Panc1 (cell line): ENCODE measurements at regions not wholly inside any gene's neighbourhood (a gene's known extent, or its start where the extent isn't known, plus 50 kb on each side); places are given as distances from the start of the nearest gene placed in this dataset.

ENCODE experiments used
- ATAC-seq: fragments of 200-7000 bp; cut with Tn5 transposase; 2 replicates; pipeline ENCODE4 v1.9.1; 2020; ENCODE audit warnings: mild to moderate bottlenecking, moderate library complexity
- BruUV-seq: library from RNA; stranded (reverse); fragments of 400-500 nt; replicated peaks from 2 replicates; lab custom pipeline; 2021; lab: Mats Ljungman, UMichigan
- CTCF ChIA-PET: fragments of 300-600 bp; sonication (Branson Sonifier 250); formaldehyde crosslinking; loops from one replicate; lab custom pipeline; 2022; ENCODE audit warnings: antibody characterized with exemption; lab: Charles Lee
- POLR2A ChIA-PET: fragments of 300-600 bp; sonication (Branson Sonifier 250); formaldehyde crosslinking; loops from one replicate; lab custom pipeline; 2022; ENCODE audit warnings: antibody characterized with exemption; lab: Charles Lee
- DNase-seq: peaks from one replicate; pipeline ENCODE4 v3.0.0-alpha.2; 2010; ENCODE audit warnings: low read depth, low spot score
- H3K27ac ChIP-seq: 2 replicates; pipeline ENCODE4 v1.5.1; 2011; ENCODE audit warnings: mild to moderate bottlenecking, low read length, inconsistent platforms
- H3K27me3 ChIP-seq: fragments of 200-500 bp; sonication (Bioruptor generic); 2 replicates; pipeline ENCODE4 v1.6.0; 2014; ENCODE audit warnings: low read length, inconsistent platforms; ENCODE audit not compliant: control insufficient read depth, insufficient read depth
- H3K36me3 ChIP-seq: fragments of 200-500 bp; sonication (Bioruptor generic); 2 replicates; pipeline ENCODE4 v1.5.1; 2014; ENCODE audit warnings: inconsistent platforms, mild to moderate bottlenecking, low read length, moderate library complexity; ENCODE audit not compliant: control insufficient read depth, insufficient read depth
- H3K4me1 ChIP-seq: 2 replicates; pipeline ENCODE4 v1.5.1; 2011; ENCODE audit warnings: inconsistent platforms, mild to moderate bottlenecking, low read length, moderate library complexity; ENCODE audit not compliant: control insufficient read depth, insufficient read depth
- H3K4me3 ChIP-seq, 2 experiments: 2 replicates each; pipeline ENCODE4 v1.5.1; 2011 to 2012; ENCODE audit warnings: low read depth in 2 of 2, low read length in 2 of 2, mild to moderate bottlenecking in 2 of 2, inconsistent platforms in 1 of 2, moderate library complexity in 1 of 2
- H3K9me3 ChIP-seq: fragments of 200-500 bp; sonication (Bioruptor generic); 2 replicates; pipeline ENCODE4 v1.5.1; 2014; ENCODE audit warnings: low read depth, mild to moderate bottlenecking, inconsistent platforms, low read length, moderate library complexity; ENCODE audit not compliant: control insufficient read depth, insufficient read depth
- POLR2AphosphoS5 ChIP-seq: IDR thresholded peaks from 2 replicates; pipeline ENCODE4 v1.6.1; 2012; ENCODE audit warnings: mild to moderate bottlenecking, low read depth, low read length, moderate library complexity
- SIN3A ChIP-seq: IDR thresholded peaks from 2 replicates; pipeline ENCODE4 v1.6.1; 2012; ENCODE audit warnings: low read depth, mild to moderate bottlenecking, low read length, moderate library complexity, borderline replicate concordance; ENCODE audit not compliant: insufficient read depth
- TCF7L2 ChIP-seq: IDR thresholded peaks from 2 replicates; pipeline ENCODE4 v1.6.1; 2011; ENCODE audit warnings: mild to moderate bottlenecking, low read depth, low read length, inconsistent platforms
- in situ Hi-C: cut with HindIII; loops from 2 replicates; pipeline ENCODE4 v1.10.0; 2016; ENCODE audit warnings: low sequenced_read_pairs, low pct_unique_long_range_greater_than_20kb
- intact Hi-C: fragments of 100-400 bp; cut with micrococcal nuclease; formaldehyde crosslinking; loops from one replicate; pipeline ENCODE4 v1.10.0; 2022; ENCODE audit not compliant: unreplicated experiment
- TF ChIP-seq, protein P1 (sequence below), 2 experiments: IDR thresholded peaks; 2 replicates each; pipeline ENCODE4 v1.6.1; 2011 to 2012; ENCODE audit warnings: low read depth in 2 of 2, control low read depth in 1 of 2, low read length in 1 of 2, mild to moderate bottlenecking in 1 of 2, moderate library complexity in 1 of 2; ENCODE audit not compliant: insufficient read depth in 1 of 2
- TF ChIP-seq, protein P2 (sequence below): fragments of 450-650 bp; IDR thresholded peaks from 2 replicates; pipeline ENCODE4 v1.5.1; 2017; ENCODE audit warnings: mild to moderate bottlenecking

DNA sequence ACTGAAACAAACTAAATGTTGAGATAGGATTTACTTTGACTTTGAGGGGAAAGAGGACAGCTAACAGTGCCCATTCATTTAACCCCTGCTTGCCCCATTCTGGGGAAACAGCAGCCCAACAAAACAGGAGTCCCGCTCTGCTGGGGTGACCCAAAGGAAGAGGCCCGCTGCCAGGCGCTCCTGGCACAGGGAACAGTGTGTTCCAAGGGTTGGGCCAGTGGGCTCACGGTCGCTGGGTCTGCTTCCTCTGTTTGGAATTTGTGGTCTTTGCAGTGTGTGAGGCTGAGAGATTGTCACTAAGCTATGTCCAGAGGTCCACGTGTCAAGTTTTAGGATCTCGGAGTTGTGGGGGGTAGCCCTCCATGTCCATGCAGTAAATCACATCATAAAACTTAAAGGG is 250.4 kb upstream of the C2CD4B start:
- in situ Hi-C loops (no loop called here), intact Hi-C loops (no loop called here)
- no peak for DNase-seq
- BruUV-seq: no TSS peak
- no peaks in the 10 kb centered on the region for H3K4me1 ChIP-seq
- TF ChIP-seq TCF7L2 (no peak), SIN3A (no peak), POLR2AphosphoS5 (no peak)
- TF ChIP-seq, protein P1, sequence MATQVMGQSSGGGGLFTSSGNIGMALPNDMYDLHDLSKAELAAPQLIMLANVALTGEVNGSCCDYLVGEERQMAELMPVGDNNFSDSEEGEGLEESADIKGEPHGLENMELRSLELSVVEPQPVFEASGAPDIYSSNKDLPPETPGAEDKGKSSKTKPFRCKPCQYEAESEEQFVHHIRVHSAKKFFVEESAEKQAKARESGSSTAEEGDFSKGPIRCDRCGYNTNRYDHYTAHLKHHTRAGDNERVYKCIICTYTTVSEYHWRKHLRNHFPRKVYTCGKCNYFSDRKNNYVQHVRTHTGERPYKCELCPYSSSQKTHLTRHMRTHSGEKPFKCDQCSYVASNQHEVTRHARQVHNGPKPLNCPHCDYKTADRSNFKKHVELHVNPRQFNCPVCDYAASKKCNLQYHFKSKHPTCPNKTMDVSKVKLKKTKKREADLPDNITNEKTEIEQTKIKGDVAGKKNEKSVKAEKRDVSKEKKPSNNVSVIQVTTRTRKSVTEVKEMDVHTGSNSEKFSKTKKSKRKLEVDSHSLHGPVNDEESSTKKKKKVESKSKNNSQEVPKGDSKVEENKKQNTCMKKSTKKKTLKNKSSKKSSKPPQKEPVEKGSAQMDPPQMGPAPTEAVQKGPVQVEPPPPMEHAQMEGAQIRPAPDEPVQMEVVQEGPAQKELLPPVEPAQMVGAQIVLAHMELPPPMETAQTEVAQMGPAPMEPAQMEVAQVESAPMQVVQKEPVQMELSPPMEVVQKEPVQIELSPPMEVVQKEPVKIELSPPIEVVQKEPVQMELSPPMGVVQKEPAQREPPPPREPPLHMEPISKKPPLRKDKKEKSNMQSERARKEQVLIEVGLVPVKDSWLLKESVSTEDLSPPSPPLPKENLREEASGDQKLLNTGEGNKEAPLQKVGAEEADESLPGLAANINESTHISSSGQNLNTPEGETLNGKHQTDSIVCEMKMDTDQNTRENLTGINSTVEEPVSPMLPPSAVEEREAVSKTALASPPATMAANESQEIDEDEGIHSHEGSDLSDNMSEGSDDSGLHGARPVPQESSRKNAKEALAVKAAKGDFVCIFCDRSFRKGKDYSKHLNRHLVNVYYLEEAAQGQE (IDR thresholded peaks at IDR 0.05; ENCODE audit: insufficient read depth in 1 of 2, low read depth in 2 of 2, low read length in 1 of 2): no peak
- TF ChIP-seq, protein P2, sequence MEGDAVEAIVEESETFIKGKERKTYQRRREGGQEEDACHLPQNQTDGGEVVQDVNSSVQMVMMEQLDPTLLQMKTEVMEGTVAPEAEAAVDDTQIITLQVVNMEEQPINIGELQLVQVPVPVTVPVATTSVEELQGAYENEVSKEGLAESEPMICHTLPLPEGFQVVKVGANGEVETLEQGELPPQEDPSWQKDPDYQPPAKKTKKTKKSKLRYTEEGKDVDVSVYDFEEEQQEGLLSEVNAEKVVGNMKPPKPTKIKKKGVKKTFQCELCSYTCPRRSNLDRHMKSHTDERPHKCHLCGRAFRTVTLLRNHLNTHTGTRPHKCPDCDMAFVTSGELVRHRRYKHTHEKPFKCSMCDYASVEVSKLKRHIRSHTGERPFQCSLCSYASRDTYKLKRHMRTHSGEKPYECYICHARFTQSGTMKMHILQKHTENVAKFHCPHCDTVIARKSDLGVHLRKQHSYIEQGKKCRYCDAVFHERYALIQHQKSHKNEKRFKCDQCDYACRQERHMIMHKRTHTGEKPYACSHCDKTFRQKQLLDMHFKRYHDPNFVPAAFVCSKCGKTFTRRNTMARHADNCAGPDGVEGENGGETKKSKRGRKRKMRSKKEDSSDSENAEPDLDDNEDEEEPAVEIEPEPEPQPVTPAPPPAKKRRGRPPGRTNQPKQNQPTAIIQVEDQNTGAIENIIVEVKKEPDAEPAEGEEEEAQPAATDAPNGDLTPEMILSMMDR: no peak
- ChIA-PET POLR2A (no interaction called here), CTCF (no interaction called here)
- no peaks in the 10 kb centered on the region for H3K27me3 ChIP-seq
- ATAC-seq: no peak
- H3K27ac ChIP-seq: no peak overlapping the region
- H3K36me3 ChIP-seq: no peaks in the 10 kb centered on the region
- H3K9me3 ChIP-seq: no peaks in the 10 kb centered on the region
- no peak overlapping the region for H3K4me3 ChIP-seq

DNA sequence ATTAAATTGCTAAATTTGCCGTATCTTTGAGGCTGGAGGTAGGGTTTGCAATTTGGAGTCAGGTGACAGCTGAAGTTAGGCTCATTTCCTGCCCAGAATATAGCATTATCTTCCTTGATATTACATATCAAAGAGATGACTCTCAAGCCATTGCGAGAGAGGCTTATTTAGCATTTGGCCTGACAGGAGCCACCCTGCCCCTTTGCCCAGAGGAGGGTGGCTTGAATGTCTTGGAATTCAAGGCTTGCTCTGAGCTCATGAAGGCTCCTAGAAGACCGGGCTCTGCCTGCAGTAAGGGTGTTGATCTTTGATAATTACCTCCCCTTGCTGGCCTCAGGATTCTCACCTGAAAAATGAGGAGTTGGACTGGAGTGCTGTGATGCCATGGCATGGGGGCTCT is 251.4 kb upstream of the C2CD4B start:
- no TSS peak for BruUV-seq

More for the DNA sequence above, 251.4 kb upstream of the C2CD4B start:
- Histone ChIP-seq H3K27me3 (no peaks in the 10 kb centered on the region), H3K4me3 (no peak overlapping the region), H3K9me3 (no peaks in the 10 kb centered on the region), H3K36me3 (no peaks in the 10 kb centered on the region), H3K4me1 (no peaks in the 10 kb centered on the region), H3K27ac (no peak overlapping the region)
- ChIA-PET CTCF (no interaction called here), POLR2A (no interaction called here)
- in situ Hi-C loops (no loop called here), intact Hi-C loops (no loop called here)
- TF ChIP-seq TCF7L2: no peak
- TF ChIP-seq SIN3A: no peak
- TF ChIP-seq, protein P1 (IDR thresholded peaks at IDR 0.05; ENCODE audit: insufficient read depth in 1 of 2, low read depth in 2 of 2, low read length in 1 of 2): no peak
- no peak for TF ChIP-seq POLR2AphosphoS5
- TF ChIP-seq, protein P2: no peak
- DNase-seq: no peak
- no peak for ATAC-seq
